Panc1 (cell line): ENCODE measurements at regions not wholly inside any gene's neighbourhood (a gene's known extent, or its start where the extent isn't known, plus 50 kb on each side); places are given as distances from the start of the nearest gene placed in this dataset.

Experiments used
- ATAC-seq: fragments of 200-7000 bp; cut with Tn5 transposase; 2 replicates; pipeline ENCODE4 v1.9.1; 2020; ENCODE audit warnings: mild to moderate bottlenecking, moderate library complexity
- BruUV-seq: library from RNA; stranded (reverse); fragments of 400-500 nt; replicated peaks from 2 replicates; lab custom pipeline; 2021; lab: Mats Ljungman, UMichigan
- CTCF ChIA-PET: fragments of 300-600 bp; sonication (Branson Sonifier 250); formaldehyde crosslinking; loops from one replicate; lab custom pipeline; 2022; ENCODE audit warnings: antibody characterized with exemption; lab: Charles Lee
- POLR2A ChIA-PET: fragments of 300-600 bp; sonication (Branson Sonifier 250); formaldehyde crosslinking; loops from one replicate; lab custom pipeline; 2022; ENCODE audit warnings: antibody characterized with exemption; lab: Charles Lee
- DNase-seq: peaks from one replicate; pipeline ENCODE4 v3.0.0-alpha.2; 2010; ENCODE audit warnings: low read depth, low spot score
- H3K27ac ChIP-seq: 2 replicates; pipeline ENCODE4 v1.5.1; 2011; ENCODE audit warnings: mild to moderate bottlenecking, low read length, inconsistent platforms
- H3K27me3 ChIP-seq: fragments of 200-500 bp; sonication (Bioruptor generic); 2 replicates; pipeline ENCODE4 v1.6.0; 2014; ENCODE audit warnings: low read length, inconsistent platforms; ENCODE audit not compliant: control insufficient read depth, insufficient read depth
- H3K36me3 ChIP-seq: fragments of 200-500 bp; sonication (Bioruptor generic); 2 replicates; pipeline ENCODE4 v1.5.1; 2014; ENCODE audit warnings: inconsistent platforms, mild to moderate bottlenecking, low read length, moderate library complexity; ENCODE audit not compliant: control insufficient read depth, insufficient read depth
- H3K4me1 ChIP-seq: 2 replicates; pipeline ENCODE4 v1.5.1; 2011; ENCODE audit warnings: inconsistent platforms, mild to moderate bottlenecking, low read length, moderate library complexity; ENCODE audit not compliant: control insufficient read depth, insufficient read depth
- H3K4me3 ChIP-seq, 2 experiments: 2 replicates each; pipeline ENCODE4 v1.5.1; 2011 to 2012; ENCODE audit warnings: low read depth in 2 of 2, low read length in 2 of 2, mild to moderate bottlenecking in 2 of 2, inconsistent platforms in 1 of 2, moderate library complexity in 1 of 2
- H3K9me3 ChIP-seq: fragments of 200-500 bp; sonication (Bioruptor generic); 2 replicates; pipeline ENCODE4 v1.5.1; 2014; ENCODE audit warnings: low read depth, mild to moderate bottlenecking, inconsistent platforms, low read length, moderate library complexity; ENCODE audit not compliant: control insufficient read depth, insufficient read depth
- CTCF ChIP-seq: fragments of 450-650 bp; IDR thresholded peaks from 2 replicates; pipeline ENCODE4 v1.5.1; 2017; ENCODE audit warnings: mild to moderate bottlenecking
- POLR2AphosphoS5 ChIP-seq: IDR thresholded peaks from 2 replicates; pipeline ENCODE4 v1.6.1; 2012; ENCODE audit warnings: mild to moderate bottlenecking, low read depth, low read length, moderate library complexity
- REST ChIP-seq, 2 experiments: IDR thresholded peaks; 2 replicates each; pipeline ENCODE4 v1.6.1; 2011 to 2012; ENCODE audit warnings: low read depth in 2 of 2, control low read depth in 1 of 2, low read length in 1 of 2, mild to moderate bottlenecking in 1 of 2, moderate library complexity in 1 of 2; ENCODE audit not compliant: insufficient read depth in 1 of 2
- SIN3A ChIP-seq: IDR thresholded peaks from 2 replicates; pipeline ENCODE4 v1.6.1; 2012; ENCODE audit warnings: low read depth, mild to moderate bottlenecking, low read length, moderate library complexity, borderline replicate concordance; ENCODE audit not compliant: insufficient read depth
- TCF7L2 ChIP-seq: IDR thresholded peaks from 2 replicates; pipeline ENCODE4 v1.6.1; 2011; ENCODE audit warnings: mild to moderate bottlenecking, low read depth, low read length, inconsistent platforms
- in situ Hi-C: cut with HindIII; loops from 2 replicates; pipeline ENCODE4 v1.10.0; 2016; ENCODE audit warnings: low sequenced_read_pairs, low pct_unique_long_range_greater_than_20kb
- intact Hi-C: fragments of 100-400 bp; cut with micrococcal nuclease; formaldehyde crosslinking; loops from one replicate; pipeline ENCODE4 v1.10.0; 2022; ENCODE audit not compliant: unreplicated experiment

- ChIA-PET POLR2A (interaction anchor here (0.7 kb wide), 1 partner anchor 96 kb away, joined by 3 read pairs; no protein-coding TSS in a partner anchor), CTCF (interaction anchor here (0.7 kb wide), 1 partner anchor 34 kb away, joined by 3 read pairs; no protein-coding TSS in a partner anchor)
- intact Hi-C loops (no loop called here), in situ Hi-C loops (no loop called here)
- H3K27me3 ChIP-seq, result no peaks in the 10 kb centered on the region
- H3K27ac ChIP-seq, result peak overlapping the region; percentile 96
- peak overlapping the region in 1 of 2 experiments; percentile 36; a peak in 2 of 4 replicates for H3K4me3 ChIP-seq
- peaks cover 31% of the 10 kb centered on the region for H3K4me1 ChIP-seq
- ATAC-seq, result peak; percentile 75
- TF ChIP-seq SIN3A (no peak), CTCF (no peak), REST (IDR thresholded peaks at IDR 0.05; ENCODE audit: insufficient read depth in 1 of 2, low read depth in 2 of 2, low read length in 1 of 2) (no peak), TCF7L2 (no peak), POLR2AphosphoS5 (no peak)
- H3K9me3 ChIP-seq, result no peaks in the 10 kb centered on the region
- no peak for DNase-seq
- no peaks in the 10 kb centered on the region for H3K36me3 ChIP-seq
- BruUV-seq, result no TSS peak
Observed at GRCh38 chr4:123554801-123555232, 158.2 kb downstream of the SPRY1 start.

GRCh38 chr4:123555233-123555806 is 158.7 kb downstream of the SPRY1 start:
- H3K4me3 ChIP-seq, result peak overlapping the region in 1 of 2 experiments; percentile 36; a peak in 2 of 4 replicates
- ATAC-seq (peak; percentile 90), DNase-seq (no peak)
- peak overlapping the region; percentile 96 for H3K27ac ChIP-seq
- no peaks in the 10 kb centered on the region for H3K27me3 ChIP-seq
- H3K9me3 ChIP-seq, result no peaks in the 10 kb centered on the region
- TF ChIP-seq CTCF (no peak), TCF7L2 (peak; percentile 91), REST (IDR thresholded peaks at IDR 0.05; ENCODE audit: insufficient read depth in 1 of 2, low read depth in 2 of 2, low read length in 1 of 2) (no peak), POLR2AphosphoS5 (peak; percentile 82), SIN3A (no peak)
- in situ Hi-C loops (no loop called here), intact Hi-C loops (no loop called here)
- H3K36me3 ChIP-seq, result no peaks in the 10 kb centered on the region
- POLR2A ChIA-PET, result interaction anchor here (0.7 kb wide), 1 partner anchor 96 kb away, joined by 3 read pairs; no protein-coding TSS in a partner anchor
- peaks cover 34% of the 10 kb centered on the region for H3K4me1 ChIP-seq
- CTCF ChIA-PET, result no interaction called here
- BruUV-seq, result no TSS peak
